HCT116 (cell line): ENCODE measurements at regions not wholly inside any gene's neighbourhood (a gene's known extent, or its start where the extent isn't known, plus 50 kb on each side); places are given as distances from the start of the nearest gene placed in this dataset.

Source experiments
- ATAC-seq: fragments of 200-7000 bp; cut with Tn5 transposase; 2 replicates; pipeline ENCODE4 v1.9.1; 2020; ENCODE audit warnings: mild to moderate bottlenecking, moderate library complexity
- BruUV-seq: library from RNA; stranded (reverse); fragments of 400-500 nt; replicated peaks from 2 replicates; lab custom pipeline; 2021; lab: Mats Ljungman, UMichigan
- CTCF ChIA-PET: fragments of 300-600 bp; sonication (Branson Sonifier 250); formaldehyde crosslinking; loops from one replicate; lab custom pipeline; 2021; ENCODE audit warnings: antibody characterized with exemption; lab: Charles Lee
- POLR2A ChIA-PET: fragments of 300-600, 350-600 bp; sonication (Branson Sonifier 250); formaldehyde crosslinking; loops from one replicate; lab custom pipeline; 2021; ENCODE audit warnings: antibody characterized with exemption; lab: Charles Lee
- RAD21 ChIA-PET, 2 experiments: fragments of 300-600 bp; sonication (Branson Sonifier 250); formaldehyde crosslinking; loops; one replicate each; lab custom pipeline; 2023; ENCODE audit warnings: low total read pairs in 2 of 2; ENCODE audit not compliant: uncharacterized antibody in 2 of 2, unreplicated experiment in 2 of 2, low non-redundant PET in 1 of 2; lab: Charles Lee
- DNase-seq: peaks from one replicate; pipeline ENCODE4 v3.0.0-alpha.2; 2010; ENCODE audit warnings: low read depth, low spot score
- H2AFZ ChIP-seq: fragments of 200-600 bp; shearing (Covaris generic), sonication (generic); 2 replicates; pipeline ENCODE4 v1.6.1; 2017; ENCODE audit warnings: low read depth, mixed run types, mixed read lengths, antibody characterized with exemption, low read length; ENCODE audit not compliant: poor library complexity, severe bottlenecking
- H3K27ac ChIP-seq: 2 replicates; pipeline ENCODE4 v1.5.1; 2012; ENCODE audit warnings: low read depth, low read length
- H3K27me3 ChIP-seq: fragments of 200-600 bp; sonication (generic); 2 replicates; pipeline ENCODE4 v1.6.1; 2016; ENCODE audit warnings: mixed run types, low read length, mixed read lengths; ENCODE audit not compliant: insufficient read depth
- H3K36me3 ChIP-seq, 2 experiments: fragments of 200-500 bp in 1 of 2; fragments of 200-600 bp in 1 of 2; sonication (Bioruptor generic) in 1 of 2; sonication (generic) in 1 of 2; 2 replicates each; pipeline versions ENCODE4 v1.5.1 to v1.6.1; 2014 to 2016; ENCODE audit warnings: low read length in 2 of 2, inconsistent platforms in 1 of 2, mixed read lengths in 1 of 2, mixed run types in 1 of 2; ENCODE audit not compliant: insufficient read depth in 2 of 2, control insufficient read depth in 1 of 2
- H3K4me1 ChIP-seq, 2 experiments: fragments of 200-600 bp in 1 of 2; sonication (generic) in 1 of 2; 2 replicates each; pipeline versions ENCODE4 v1.5.1 to v1.6.1; 2012 to 2017; ENCODE audit warnings: low read length in 2 of 2, inconsistent platforms in 1 of 2, mild to moderate bottlenecking in 1 of 2, mixed read lengths in 1 of 2, mixed run types in 1 of 2, moderate library complexity in 1 of 2; ENCODE audit not compliant: insufficient read depth in 2 of 2, control insufficient read depth in 1 of 2
- H3K4me2 ChIP-seq: fragments of 200-600 bp; sonication (generic); 2 replicates; pipeline ENCODE4 v1.6.1; 2017; ENCODE audit warnings: mixed run types, low read length, mixed read lengths
- H3K4me3 ChIP-seq, 2 experiments: fragments of 200-600 bp in 1 of 2; sonication (generic) in 1 of 2; replicated peaks in 1 of 2; 2 replicates each; pipeline ENCODE4 v1.5.1; 2011 to 2016; ENCODE audit warnings: low read length in 2 of 2, control low read depth in 1 of 2, low read depth in 1 of 2, mild to moderate bottlenecking in 1 of 2, mixed read lengths in 1 of 2, mixed run types in 1 of 2
- H3K79me2 ChIP-seq: fragments of 200-600 bp; sonication (generic); 2 replicates; pipeline ENCODE4 v1.6.1; 2017; ENCODE audit warnings: mild to moderate bottlenecking, mixed run types, low read length, moderate library complexity, mixed read lengths; ENCODE audit not compliant: insufficient read depth
- H3K9ac ChIP-seq: fragments of 200-600 bp; sonication (generic); 2 replicates; pipeline ENCODE4 v1.6.1; 2016; ENCODE audit warnings: low read length, mixed read lengths
- H3K9me2 ChIP-seq: fragments of 200-600 bp; sonication (generic), shearing (Covaris generic); 2 replicates; pipeline ENCODE4 v1.6.1; 2017; ENCODE audit warnings: mixed run types, mild to moderate bottlenecking, moderate library complexity; ENCODE audit not compliant: insufficient read depth
- H3K9me3 ChIP-seq, 2 experiments: fragments of 200-500 bp in 1 of 2; fragments of 200-600 bp in 1 of 2; sonication (Bioruptor generic) in 1 of 2; sonication (generic) in 1 of 2; 2 replicates each; pipeline ENCODE4 v1.6.1; 2014 to 2017; ENCODE audit warnings: low read length in 2 of 2, mixed read lengths in 2 of 2, inconsistent platforms in 1 of 2, low read depth in 1 of 2, mild to moderate bottlenecking in 1 of 2, mixed run types in 1 of 2, moderate library complexity in 1 of 2; ENCODE audit not compliant: control insufficient read depth in 1 of 2, insufficient read depth in 1 of 2
- H4K20me1 ChIP-seq: fragments of 200-600 bp; sonication (generic), shearing (Covaris generic); 2 replicates; pipeline ENCODE4 v1.6.1; 2017; ENCODE audit warnings: mixed run types, mild to moderate bottlenecking, moderate library complexity; ENCODE audit not compliant: insufficient read depth
- CBX3 ChIP-seq: IDR thresholded peaks from 2 replicates; pipeline ENCODE4 v1.6.1; 2012; ENCODE audit warnings: low read depth
- EGR1 ChIP-seq: IDR thresholded peaks from 2 replicates; pipeline ENCODE4 v1.6.1; 2012; ENCODE audit warnings: low read depth
- ELF1 ChIP-seq: IDR thresholded peaks from 2 replicates; pipeline ENCODE4 v1.6.1; 2012; ENCODE audit warnings: low read depth, borderline replicate concordance
- FOSL1 ChIP-seq: IDR thresholded peaks from 2 replicates; pipeline ENCODE4 v1.6.1; 2012; ENCODE audit warnings: low read depth
- JUND ChIP-seq: IDR thresholded peaks from 2 replicates; pipeline ENCODE4 v1.6.1; 2012
- POLR2AphosphoS5 ChIP-seq: IDR thresholded peaks from 2 replicates; pipeline ENCODE4 v1.6.1; 2011; ENCODE audit warnings: mild to moderate bottlenecking, low read depth, low read length, moderate library complexity
- SIN3A ChIP-seq: IDR thresholded peaks from 2 replicates; pipeline ENCODE4 v1.6.1; 2012; ENCODE audit warnings: low read depth
- SRF ChIP-seq: IDR thresholded peaks from 2 replicates; pipeline ENCODE4 v1.6.1; 2012; ENCODE audit warnings: low read depth
- TCF7L2 ChIP-seq: IDR thresholded peaks from 2 replicates; pipeline ENCODE4 v1.7.0; 2011; ENCODE audit warnings: borderline replicate concordance, inconsistent platforms; ENCODE audit not compliant: insufficient read depth, insufficient read length; ENCODE audit errors: extremely low read depth
- ZFX ChIP-seq: fragments of 450-650 bp; IDR thresholded peaks from 2 replicates; pipeline ENCODE4 v1.6.1; 2017
- intact Hi-C: fragments of 100-400 bp; cut with micrococcal nuclease; formaldehyde crosslinking; loops from 2 replicates; pipeline ENCODE4 v1.10.0; 2022
- TF ChIP-seq, protein P1 (sequence below): IDR thresholded peaks from 2 replicates; pipeline ENCODE4 v1.6.1; 2012
- TF ChIP-seq, protein P2 (sequence below): IDR thresholded peaks from 2 replicates; pipeline ENCODE4 v1.6.1; 2012
- TF ChIP-seq, protein P3 (sequence below), 3 experiments: fragments of 200-600 bp in 1 of 3; sonication (generic) in 1 of 3; IDR thresholded peaks in 2 of 3; conservative IDR thresholded peaks in 1 of 3; 2 replicates each; pipeline ENCODE4 v1.5.1; 2012 to 2017; ENCODE audit warnings: low read depth in 2 of 3, low read length in 2 of 3, antibody characterized with exemption in 1 of 3, borderline replicate concordance in 1 of 3, control low read depth in 1 of 3, mild to moderate bottlenecking in 1 of 3, mixed read lengths in 1 of 3, mixed run types in 1 of 3, moderate library complexity in 1 of 3; ENCODE audit not compliant: insufficient read depth in 1 of 3
- TF ChIP-seq, protein P4 (sequence below): IDR thresholded peaks from 2 replicates; pipeline ENCODE4 v1.6.1; 2012; ENCODE audit warnings: low read depth
- TF ChIP-seq, protein P5 (sequence below): IDR thresholded peaks from 2 replicates; pipeline ENCODE4 v1.6.1; 2011; ENCODE audit warnings: mild to moderate bottlenecking, low read length, moderate library complexity; ENCODE audit not compliant: insufficient replicate concordance; ENCODE audit errors: extremely low read depth

DNA sequence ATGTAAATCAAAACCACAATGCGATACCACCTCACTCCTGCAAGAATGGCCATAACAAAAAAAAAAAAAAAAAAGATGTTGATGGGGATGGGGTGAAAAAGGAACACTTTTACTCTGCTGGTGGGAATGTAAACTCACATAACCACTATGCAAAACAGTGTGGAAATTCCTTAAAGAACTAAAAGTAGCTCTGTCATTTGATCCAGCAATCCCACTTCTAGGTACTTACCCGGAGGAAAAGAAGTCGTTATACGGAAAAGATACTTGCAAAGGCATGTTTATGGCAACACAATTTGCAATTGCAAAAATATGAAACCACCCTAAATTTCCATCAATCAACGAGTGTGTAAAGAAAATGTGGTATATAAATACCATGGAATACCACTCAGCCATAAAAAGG is 205.0 kb downstream of the TENT4A start:
- intact Hi-C loops, result no loop called here
- no peaks in the 10 kb centered on the region for H3K27me3 ChIP-seq
- H3K4me3 ChIP-seq, result no peak overlapping the region
- DNase-seq (no peak), ATAC-seq (no peak)
- no TSS peak for BruUV-seq
- H4K20me1 ChIP-seq, result no peaks in the 10 kb centered on the region
- ChIA-PET RAD21 (no interaction called here), CTCF (no interaction called here), POLR2A (no interaction called here)
- TF ChIP-seq EGR1 (no peak), TCF7L2 (no peak), SIN3A (no peak), ELF1 (no peak), ZFX (no peak), FOSL1 (no peak), JUND (no peak), CBX3 (no peak), POLR2AphosphoS5 (no peak), SRF (no peak)
- TF ChIP-seq, protein P1, sequence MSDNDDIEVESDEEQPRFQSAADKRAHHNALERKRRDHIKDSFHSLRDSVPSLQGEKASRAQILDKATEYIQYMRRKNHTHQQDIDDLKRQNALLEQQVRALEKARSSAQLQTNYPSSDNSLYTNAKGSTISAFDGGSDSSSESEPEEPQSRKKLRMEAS, result no peak
- TF ChIP-seq, protein P2, sequence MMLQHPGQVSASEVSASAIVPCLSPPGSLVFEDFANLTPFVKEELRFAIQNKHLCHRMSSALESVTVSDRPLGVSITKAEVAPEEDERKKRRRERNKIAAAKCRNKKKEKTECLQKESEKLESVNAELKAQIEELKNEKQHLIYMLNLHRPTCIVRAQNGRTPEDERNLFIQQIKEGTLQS, result no peak
- TF ChIP-seq, protein P3, sequence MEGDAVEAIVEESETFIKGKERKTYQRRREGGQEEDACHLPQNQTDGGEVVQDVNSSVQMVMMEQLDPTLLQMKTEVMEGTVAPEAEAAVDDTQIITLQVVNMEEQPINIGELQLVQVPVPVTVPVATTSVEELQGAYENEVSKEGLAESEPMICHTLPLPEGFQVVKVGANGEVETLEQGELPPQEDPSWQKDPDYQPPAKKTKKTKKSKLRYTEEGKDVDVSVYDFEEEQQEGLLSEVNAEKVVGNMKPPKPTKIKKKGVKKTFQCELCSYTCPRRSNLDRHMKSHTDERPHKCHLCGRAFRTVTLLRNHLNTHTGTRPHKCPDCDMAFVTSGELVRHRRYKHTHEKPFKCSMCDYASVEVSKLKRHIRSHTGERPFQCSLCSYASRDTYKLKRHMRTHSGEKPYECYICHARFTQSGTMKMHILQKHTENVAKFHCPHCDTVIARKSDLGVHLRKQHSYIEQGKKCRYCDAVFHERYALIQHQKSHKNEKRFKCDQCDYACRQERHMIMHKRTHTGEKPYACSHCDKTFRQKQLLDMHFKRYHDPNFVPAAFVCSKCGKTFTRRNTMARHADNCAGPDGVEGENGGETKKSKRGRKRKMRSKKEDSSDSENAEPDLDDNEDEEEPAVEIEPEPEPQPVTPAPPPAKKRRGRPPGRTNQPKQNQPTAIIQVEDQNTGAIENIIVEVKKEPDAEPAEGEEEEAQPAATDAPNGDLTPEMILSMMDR (IDR thresholded peaks at IDR 0.05 in 2 of 3, conservative IDR thresholded peaks at IDR 0.05 in 1 of 3; ENCODE audit: borderline replicate concordance in 1 of 3, insufficient read depth in 1 of 3, low read depth in 2 of 3, low read length in 2 of 3), result no peak
- TF ChIP-seq, protein P4, sequence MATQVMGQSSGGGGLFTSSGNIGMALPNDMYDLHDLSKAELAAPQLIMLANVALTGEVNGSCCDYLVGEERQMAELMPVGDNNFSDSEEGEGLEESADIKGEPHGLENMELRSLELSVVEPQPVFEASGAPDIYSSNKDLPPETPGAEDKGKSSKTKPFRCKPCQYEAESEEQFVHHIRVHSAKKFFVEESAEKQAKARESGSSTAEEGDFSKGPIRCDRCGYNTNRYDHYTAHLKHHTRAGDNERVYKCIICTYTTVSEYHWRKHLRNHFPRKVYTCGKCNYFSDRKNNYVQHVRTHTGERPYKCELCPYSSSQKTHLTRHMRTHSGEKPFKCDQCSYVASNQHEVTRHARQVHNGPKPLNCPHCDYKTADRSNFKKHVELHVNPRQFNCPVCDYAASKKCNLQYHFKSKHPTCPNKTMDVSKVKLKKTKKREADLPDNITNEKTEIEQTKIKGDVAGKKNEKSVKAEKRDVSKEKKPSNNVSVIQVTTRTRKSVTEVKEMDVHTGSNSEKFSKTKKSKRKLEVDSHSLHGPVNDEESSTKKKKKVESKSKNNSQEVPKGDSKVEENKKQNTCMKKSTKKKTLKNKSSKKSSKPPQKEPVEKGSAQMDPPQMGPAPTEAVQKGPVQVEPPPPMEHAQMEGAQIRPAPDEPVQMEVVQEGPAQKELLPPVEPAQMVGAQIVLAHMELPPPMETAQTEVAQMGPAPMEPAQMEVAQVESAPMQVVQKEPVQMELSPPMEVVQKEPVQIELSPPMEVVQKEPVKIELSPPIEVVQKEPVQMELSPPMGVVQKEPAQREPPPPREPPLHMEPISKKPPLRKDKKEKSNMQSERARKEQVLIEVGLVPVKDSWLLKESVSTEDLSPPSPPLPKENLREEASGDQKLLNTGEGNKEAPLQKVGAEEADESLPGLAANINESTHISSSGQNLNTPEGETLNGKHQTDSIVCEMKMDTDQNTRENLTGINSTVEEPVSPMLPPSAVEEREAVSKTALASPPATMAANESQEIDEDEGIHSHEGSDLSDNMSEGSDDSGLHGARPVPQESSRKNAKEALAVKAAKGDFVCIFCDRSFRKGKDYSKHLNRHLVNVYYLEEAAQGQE, result no peak
- TF ChIP-seq, protein P5, sequence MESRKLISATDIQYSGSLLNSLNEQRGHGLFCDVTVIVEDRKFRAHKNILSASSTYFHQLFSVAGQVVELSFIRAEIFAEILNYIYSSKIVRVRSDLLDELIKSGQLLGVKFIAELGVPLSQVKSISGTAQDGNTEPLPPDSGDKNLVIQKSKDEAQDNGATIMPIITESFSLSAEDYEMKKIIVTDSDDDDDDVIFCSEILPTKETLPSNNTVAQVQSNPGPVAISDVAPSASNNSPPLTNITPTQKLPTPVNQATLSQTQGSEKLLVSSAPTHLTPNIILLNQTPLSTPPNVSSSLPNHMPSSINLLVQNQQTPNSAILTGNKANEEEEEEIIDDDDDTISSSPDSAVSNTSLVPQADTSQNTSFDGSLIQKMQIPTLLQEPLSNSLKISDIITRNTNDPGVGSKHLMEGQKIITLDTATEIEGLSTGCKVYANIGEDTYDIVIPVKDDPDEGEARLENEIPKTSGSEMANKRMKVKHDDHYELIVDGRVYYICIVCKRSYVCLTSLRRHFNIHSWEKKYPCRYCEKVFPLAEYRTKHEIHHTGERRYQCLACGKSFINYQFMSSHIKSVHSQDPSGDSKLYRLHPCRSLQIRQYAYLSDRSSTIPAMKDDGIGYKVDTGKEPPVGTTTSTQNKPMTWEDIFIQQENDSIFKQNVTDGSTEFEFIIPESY, result no peak
- no peaks in the 10 kb centered on the region for H3K9me3 ChIP-seq
- H2AFZ ChIP-seq, result no peak overlapping the region
- H3K9me2 ChIP-seq, result no peaks in the 10 kb centered on the region
- no peak overlapping the region for H3K4me2 ChIP-seq
- no peaks in the 10 kb centered on the region for H3K36me3 ChIP-seq
- no peak overlapping the region for H3K27ac ChIP-seq
- H3K9ac ChIP-seq, result no peak overlapping the region
- H3K79me2 ChIP-seq, result no peaks in the 10 kb centered on the region
- H3K4me1 ChIP-seq, result no peaks in the 10 kb centered on the region
